GM23338 (cell line): ENCODE measurements at regions not wholly inside any gene's neighbourhood (a gene's known extent, or its start where the extent isn't known, plus 50 kb on each side); places are given as distances from the start of the nearest gene placed in this dataset.

Experiments used
- ATAC-seq: fragments of 200-7000 bp; cut with Tn5 transposase; 3 replicates; pipeline ENCODE4 v1.9.1; 2020
- DNase-seq: peaks from one replicate; pipeline ENCODE4 v3.0.0-alpha.2; 2015; ENCODE audit warnings: low spot score
- H2AFZ ChIP-seq: fragments of 200-600 bp; sonication (generic); 2 replicates; pipeline ENCODE4 v1.8.0; 2016; ENCODE audit warnings: antibody characterized with exemption, mild to moderate bottlenecking, moderate library complexity
- H3F3A ChIP-seq: fragments of 200-600 bp; sonication (generic); replicated peaks from 2 replicates; pipeline ENCODE4 v1.8.0; 2017; ENCODE audit warnings: antibody characterized with exemption, mixed run types, low read depth
- H3K27ac ChIP-seq: fragments of 200-600 bp; sonication (generic); 2 replicates; pipeline ENCODE4 v1.6.1; 2016; ENCODE audit warnings: low read depth
- H3K27me3 ChIP-seq: fragments of 200-600 bp; sonication (generic); 2 replicates; pipeline ENCODE4 v1.8.0; 2016; ENCODE audit warnings: mild to moderate bottlenecking, mixed run types, moderate library complexity; ENCODE audit not compliant: insufficient read depth
- H3K36me3 ChIP-seq: fragments of 200-600 bp; sonication (generic); 2 replicates; pipeline ENCODE4 v1.8.0; 2016; ENCODE audit warnings: mild to moderate bottlenecking; ENCODE audit not compliant: insufficient read depth
- H3K4me1 ChIP-seq: fragments of 200-600 bp; sonication (generic); 2 replicates; pipeline ENCODE4 v1.8.0; 2016; ENCODE audit warnings: mild to moderate bottlenecking, moderate library complexity; ENCODE audit not compliant: insufficient read depth
- H3K4me2 ChIP-seq: fragments of 200-600 bp; sonication (generic); 2 replicates; pipeline ENCODE4 v1.7.1; 2017; ENCODE audit warnings: mixed run types
- H3K4me3 ChIP-seq: fragments of 200-600 bp; sonication (generic); 2 replicates; pipeline ENCODE4 v1.6.1; 2016; ENCODE audit warnings: mixed run types
- H3K79me2 ChIP-seq: fragments of 200-600 bp; sonication (generic); replicated peaks from 2 replicates; pipeline ENCODE4 v1.8.0; 2017; ENCODE audit warnings: mild to moderate bottlenecking; ENCODE audit not compliant: insufficient read depth
- H3K9me2 ChIP-seq: fragments of 200-600 bp; sonication (generic); 2 replicates; pipeline ENCODE4 v1.8.0; 2017; ENCODE audit not compliant: insufficient read depth
- H4K20me1 ChIP-seq: fragments of 200-600 bp; sonication (generic); replicated peaks from 2 replicates; pipeline ENCODE4 v1.8.0; 2017; ENCODE audit warnings: mild to moderate bottlenecking; ENCODE audit not compliant: insufficient read depth
- H3K27ac Mint-ChIP-seq: 2 replicates; pipeline ENCODE4 v1.8.0; 2020; ENCODE audit warnings: inconsistent platforms, mild to moderate bottlenecking, moderate library complexity, mixed read lengths
- H3K27me3 Mint-ChIP-seq: 3 replicates; pipeline ENCODE4 v1.8.0; 2022; ENCODE audit warnings: low read depth, mild to moderate bottlenecking, moderate library complexity, mixed read lengths, inconsistent platforms; ENCODE audit not compliant: insufficient read depth, poor library complexity
- H3K36me3 Mint-ChIP-seq: 3 replicates; pipeline ENCODE4 v1.8.0; 2021; ENCODE audit warnings: low read depth, mild to moderate bottlenecking, inconsistent platforms, moderate library complexity, mixed read lengths
- H3K4me1 Mint-ChIP-seq: 3 replicates; pipeline ENCODE4 v1.8.0; 2020; ENCODE audit warnings: mild to moderate bottlenecking, inconsistent platforms, mixed read lengths
- H3K4me3 Mint-ChIP-seq: 3 replicates; pipeline ENCODE4 v1.8.0; 2021; ENCODE audit warnings: moderate library complexity, mild to moderate bottlenecking, inconsistent platforms, mixed read lengths
- H3K9me3 Mint-ChIP-seq: 3 replicates; pipeline ENCODE4 v1.8.0; 2020; ENCODE audit warnings: moderate library complexity, mild to moderate bottlenecking, inconsistent platforms, mixed read lengths
- CREB1 ChIP-seq: fragments of 250-450 bp; sonication (Bioruptor Pico); IDR thresholded peaks from 2 replicates; pipeline ENCODE4 v1.5.0; 2020; ENCODE audit warnings: low read depth, mild to moderate bottlenecking, moderate library complexity
- EZH2 ChIP-seq: fragments of 200-600 bp; sonication (generic); IDR thresholded peaks from one replicate; pipeline ENCODE4 v1.8.0; 2017; ENCODE audit warnings: antibody characterized with exemption, mild to moderate bottlenecking, low read depth; ENCODE audit not compliant: unreplicated experiment
- EZH2phosphoT487 ChIP-seq: fragments of 200-600 bp; sonication (generic); IDR thresholded peaks from one replicate; pipeline ENCODE4 v1.8.1; 2018; ENCODE audit warnings: antibody characterized with exemption; ENCODE audit not compliant: unreplicated experiment
- JUNB ChIP-seq: IDR thresholded peaks from one replicate; pipeline ENCODE4 v1.6.1; 2016; ENCODE audit warnings: antibody characterized with exemption; ENCODE audit not compliant: unreplicated experiment
- NANOG ChIP-seq: IDR thresholded peaks from 2 replicates; pipeline ENCODE4 v1.6.1; 2016; ENCODE audit warnings: antibody characterized with exemption, borderline replicate concordance
- POLR2AphosphoS5 ChIP-seq: IDR thresholded peaks from 2 replicates; pipeline ENCODE4 v1.6.1; 2016; ENCODE audit warnings: antibody characterized with exemption, low read depth
- STAT1 ChIP-seq: IDR thresholded peaks from one replicate; pipeline ENCODE4 v1.6.1; 2016; ENCODE audit warnings: antibody characterized with exemption; ENCODE audit not compliant: unreplicated experiment
- ZNF114 ChIP-seq: fragments of 250-450 bp; sonication (Bioruptor Pico); IDR thresholded peaks from 2 replicates; pipeline ENCODE4 v1.5.0; 2020; ENCODE audit warnings: mild to moderate bottlenecking, moderate library complexity
- ZNF331 ChIP-seq: fragments of 250-450 bp; sonication (Bioruptor Pico); IDR thresholded peaks from 2 replicates; pipeline ENCODE4 v1.5.0; 2020; ENCODE audit warnings: low read depth, mild to moderate bottlenecking, moderate library complexity
- TF ChIP-seq, protein P1 (sequence below): IDR thresholded peaks from one replicate; pipeline ENCODE4 v1.6.1; 2018; ENCODE audit warnings: antibody characterized with exemption; ENCODE audit not compliant: unreplicated experiment
- TF ChIP-seq, protein P2 (sequence below): fragments of 250-450 bp; sonication (Bioruptor Pico); IDR thresholded peaks from 2 replicates; pipeline ENCODE4 v1.5.0; 2020; ENCODE audit warnings: mild to moderate bottlenecking, moderate library complexity
- TF ChIP-seq, protein P3 (sequence below), 2 experiments: fragments of 200-600 bp in 1 of 2; sonication (generic) in 1 of 2; conservative IDR thresholded peaks; 2 replicates each; pipeline versions ENCODE4 v1.5.1 to v1.6.1; 2016 to 2017; ENCODE audit warnings: antibody characterized with exemption in 2 of 2, low read depth in 2 of 2, mild to moderate bottlenecking in 2 of 2, moderate library complexity in 1 of 2
- TF ChIP-seq, protein P4 (sequence below): IDR thresholded peaks from 2 replicates; pipeline ENCODE4 v1.6.1; 2016; ENCODE audit warnings: antibody characterized with exemption

DNA sequence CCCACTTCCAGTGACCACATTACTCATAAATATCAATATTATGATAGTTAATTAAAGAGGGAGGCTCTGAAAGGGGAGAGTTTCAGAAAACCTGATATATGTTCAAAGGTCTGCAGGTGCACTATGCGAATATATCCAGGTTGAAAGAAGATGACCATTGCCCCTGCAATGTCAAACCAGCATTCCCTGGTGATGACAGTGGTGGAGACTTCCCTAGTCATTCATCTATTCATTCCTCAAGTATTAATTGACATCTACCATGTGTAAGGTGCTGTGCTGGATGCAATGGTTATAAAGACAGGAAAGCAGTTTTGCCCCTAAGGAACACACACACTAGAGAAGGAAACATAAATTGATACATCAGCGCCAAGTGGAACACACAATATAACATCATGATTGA, 588.3 kb upstream of the KCNMB2 start:
- ATAC-seq (no peak), DNase-seq (no peak)
- no peak overlapping the region for H2AFZ ChIP-seq
- no peaks in the 10 kb centered on the region for H3K4me1 ChIP-seq
- TF ChIP-seq CREB1 (CRISPR knock-in tag) (no peak), NANOG (no peak), JUNB (no peak), EZH2phosphoT487 (no peak), POLR2AphosphoS5 (no peak), STAT1 (no peak), EZH2 (no peak), ZNF331 (CRISPR knock-in tag) (no peak), ZNF114 (CRISPR knock-in tag) (no peak)
- TF ChIP-seq, protein P1, sequence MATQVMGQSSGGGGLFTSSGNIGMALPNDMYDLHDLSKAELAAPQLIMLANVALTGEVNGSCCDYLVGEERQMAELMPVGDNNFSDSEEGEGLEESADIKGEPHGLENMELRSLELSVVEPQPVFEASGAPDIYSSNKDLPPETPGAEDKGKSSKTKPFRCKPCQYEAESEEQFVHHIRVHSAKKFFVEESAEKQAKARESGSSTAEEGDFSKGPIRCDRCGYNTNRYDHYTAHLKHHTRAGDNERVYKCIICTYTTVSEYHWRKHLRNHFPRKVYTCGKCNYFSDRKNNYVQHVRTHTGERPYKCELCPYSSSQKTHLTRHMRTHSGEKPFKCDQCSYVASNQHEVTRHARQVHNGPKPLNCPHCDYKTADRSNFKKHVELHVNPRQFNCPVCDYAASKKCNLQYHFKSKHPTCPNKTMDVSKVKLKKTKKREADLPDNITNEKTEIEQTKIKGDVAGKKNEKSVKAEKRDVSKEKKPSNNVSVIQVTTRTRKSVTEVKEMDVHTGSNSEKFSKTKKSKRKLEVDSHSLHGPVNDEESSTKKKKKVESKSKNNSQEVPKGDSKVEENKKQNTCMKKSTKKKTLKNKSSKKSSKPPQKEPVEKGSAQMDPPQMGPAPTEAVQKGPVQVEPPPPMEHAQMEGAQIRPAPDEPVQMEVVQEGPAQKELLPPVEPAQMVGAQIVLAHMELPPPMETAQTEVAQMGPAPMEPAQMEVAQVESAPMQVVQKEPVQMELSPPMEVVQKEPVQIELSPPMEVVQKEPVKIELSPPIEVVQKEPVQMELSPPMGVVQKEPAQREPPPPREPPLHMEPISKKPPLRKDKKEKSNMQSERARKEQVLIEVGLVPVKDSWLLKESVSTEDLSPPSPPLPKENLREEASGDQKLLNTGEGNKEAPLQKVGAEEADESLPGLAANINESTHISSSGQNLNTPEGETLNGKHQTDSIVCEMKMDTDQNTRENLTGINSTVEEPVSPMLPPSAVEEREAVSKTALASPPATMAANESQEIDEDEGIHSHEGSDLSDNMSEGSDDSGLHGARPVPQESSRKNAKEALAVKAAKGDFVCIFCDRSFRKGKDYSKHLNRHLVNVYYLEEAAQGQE, result no peak
- TF ChIP-seq, protein P2, sequence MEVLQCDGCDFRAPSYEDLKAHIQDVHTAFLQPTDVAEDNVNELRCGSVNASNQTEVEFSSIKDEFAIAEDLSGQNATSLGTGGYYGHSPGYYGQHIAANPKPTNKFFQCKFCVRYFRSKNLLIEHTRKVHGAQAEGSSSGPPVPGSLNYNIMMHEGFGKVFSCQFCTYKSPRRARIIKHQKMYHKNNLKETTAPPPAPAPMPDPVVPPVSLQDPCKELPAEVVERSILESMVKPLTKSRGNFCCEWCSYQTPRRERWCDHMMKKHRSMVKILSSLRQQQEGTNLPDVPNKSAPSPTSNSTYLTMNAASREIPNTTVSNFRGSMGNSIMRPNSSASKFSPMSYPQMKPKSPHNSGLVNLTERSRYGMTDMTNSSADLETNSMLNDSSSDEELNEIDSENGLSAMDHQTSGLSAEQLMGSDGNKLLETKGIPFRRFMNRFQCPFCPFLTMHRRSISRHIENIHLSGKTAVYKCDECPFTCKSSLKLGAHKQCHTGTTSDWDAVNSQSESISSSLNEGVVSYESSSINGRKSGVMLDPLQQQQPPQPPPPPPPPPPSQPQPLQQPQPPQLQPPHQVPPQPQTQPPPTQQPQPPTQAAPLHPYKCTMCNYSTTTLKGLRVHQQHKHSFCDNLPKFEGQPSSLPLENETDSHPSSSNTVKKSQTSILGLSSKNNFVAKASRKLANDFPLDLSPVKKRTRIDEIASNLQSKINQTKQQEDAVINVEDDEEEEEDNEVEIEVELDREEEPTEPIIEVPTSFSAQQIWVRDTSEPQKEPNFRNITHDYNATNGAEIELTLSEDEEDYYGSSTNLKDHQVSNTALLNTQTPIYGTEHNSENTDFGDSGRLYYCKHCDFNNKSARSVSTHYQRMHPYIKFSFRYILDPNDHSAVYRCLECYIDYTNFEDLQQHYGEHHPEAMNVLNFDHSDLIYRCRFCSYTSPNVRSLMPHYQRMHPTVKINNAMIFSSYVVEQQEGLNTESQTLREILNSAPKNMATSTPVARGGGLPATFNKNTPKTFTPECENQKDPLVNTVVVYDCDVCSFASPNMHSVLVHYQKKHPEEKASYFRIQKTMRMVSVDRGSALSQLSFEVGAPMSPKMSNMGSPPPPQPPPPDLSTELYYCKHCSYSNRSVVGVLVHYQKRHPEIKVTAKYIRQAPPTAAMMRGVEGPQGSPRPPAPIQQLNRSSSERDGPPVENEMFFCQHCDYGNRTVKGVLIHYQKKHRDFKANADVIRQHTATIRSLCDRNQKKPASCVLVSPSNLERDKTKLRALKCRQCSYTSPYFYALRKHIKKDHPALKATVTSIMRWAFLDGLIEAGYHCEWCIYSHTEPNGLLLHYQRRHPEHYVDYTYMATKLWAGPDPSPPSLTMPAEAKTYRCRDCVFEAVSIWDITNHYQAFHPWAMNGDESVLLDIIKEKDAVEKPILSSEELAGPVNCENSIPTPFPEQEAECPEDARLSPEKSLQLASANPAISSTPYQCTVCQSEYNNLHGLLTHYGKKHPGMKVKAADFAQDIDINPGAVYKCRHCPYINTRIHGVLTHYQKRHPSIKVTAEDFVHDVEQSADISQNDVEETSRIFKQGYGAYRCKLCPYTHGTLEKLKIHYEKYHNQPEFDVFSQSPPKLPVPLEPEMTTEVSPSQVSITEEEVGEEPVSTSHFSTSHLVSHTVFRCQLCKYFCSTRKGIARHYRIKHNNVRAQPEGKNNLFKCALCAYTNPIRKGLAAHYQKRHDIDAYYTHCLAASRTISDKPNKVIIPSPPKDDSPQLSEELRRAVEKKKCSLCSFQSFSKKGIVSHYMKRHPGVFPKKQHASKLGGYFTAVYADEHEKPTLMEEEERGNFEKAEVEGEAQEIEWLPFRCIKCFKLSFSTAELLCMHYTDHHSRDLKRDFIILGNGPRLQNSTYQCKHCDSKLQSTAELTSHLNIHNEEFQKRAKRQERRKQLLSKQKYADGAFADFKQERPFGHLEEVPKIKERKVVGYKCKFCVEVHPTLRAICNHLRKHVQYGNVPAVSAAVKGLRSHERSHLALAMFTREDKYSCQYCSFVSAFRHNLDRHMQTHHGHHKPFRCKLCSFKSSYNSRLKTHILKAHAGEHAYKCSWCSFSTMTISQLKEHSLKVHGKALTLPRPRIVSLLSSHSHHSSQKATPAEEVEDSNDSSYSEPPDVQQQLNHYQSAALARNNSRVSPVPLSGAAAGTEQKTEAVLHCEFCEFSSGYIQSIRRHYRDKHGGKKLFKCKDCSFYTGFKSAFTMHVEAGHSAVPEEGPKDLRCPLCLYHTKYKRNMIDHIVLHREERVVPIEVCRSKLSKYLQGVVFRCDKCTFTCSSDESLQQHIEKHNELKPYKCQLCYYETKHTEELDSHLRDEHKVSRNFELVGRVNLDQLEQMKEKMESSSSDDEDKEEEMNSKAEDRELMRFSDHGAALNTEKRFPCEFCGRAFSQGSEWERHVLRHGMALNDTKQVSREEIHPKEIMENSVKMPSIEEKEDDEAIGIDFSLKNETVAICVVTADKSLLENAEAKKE (CRISPR knock-in tag), result no peak
- TF ChIP-seq, protein P3, sequence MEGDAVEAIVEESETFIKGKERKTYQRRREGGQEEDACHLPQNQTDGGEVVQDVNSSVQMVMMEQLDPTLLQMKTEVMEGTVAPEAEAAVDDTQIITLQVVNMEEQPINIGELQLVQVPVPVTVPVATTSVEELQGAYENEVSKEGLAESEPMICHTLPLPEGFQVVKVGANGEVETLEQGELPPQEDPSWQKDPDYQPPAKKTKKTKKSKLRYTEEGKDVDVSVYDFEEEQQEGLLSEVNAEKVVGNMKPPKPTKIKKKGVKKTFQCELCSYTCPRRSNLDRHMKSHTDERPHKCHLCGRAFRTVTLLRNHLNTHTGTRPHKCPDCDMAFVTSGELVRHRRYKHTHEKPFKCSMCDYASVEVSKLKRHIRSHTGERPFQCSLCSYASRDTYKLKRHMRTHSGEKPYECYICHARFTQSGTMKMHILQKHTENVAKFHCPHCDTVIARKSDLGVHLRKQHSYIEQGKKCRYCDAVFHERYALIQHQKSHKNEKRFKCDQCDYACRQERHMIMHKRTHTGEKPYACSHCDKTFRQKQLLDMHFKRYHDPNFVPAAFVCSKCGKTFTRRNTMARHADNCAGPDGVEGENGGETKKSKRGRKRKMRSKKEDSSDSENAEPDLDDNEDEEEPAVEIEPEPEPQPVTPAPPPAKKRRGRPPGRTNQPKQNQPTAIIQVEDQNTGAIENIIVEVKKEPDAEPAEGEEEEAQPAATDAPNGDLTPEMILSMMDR (conservative IDR thresholded peaks at IDR 0.05; ENCODE audit: low read depth in 2 of 2), result no peak
- TF ChIP-seq, protein P4, sequence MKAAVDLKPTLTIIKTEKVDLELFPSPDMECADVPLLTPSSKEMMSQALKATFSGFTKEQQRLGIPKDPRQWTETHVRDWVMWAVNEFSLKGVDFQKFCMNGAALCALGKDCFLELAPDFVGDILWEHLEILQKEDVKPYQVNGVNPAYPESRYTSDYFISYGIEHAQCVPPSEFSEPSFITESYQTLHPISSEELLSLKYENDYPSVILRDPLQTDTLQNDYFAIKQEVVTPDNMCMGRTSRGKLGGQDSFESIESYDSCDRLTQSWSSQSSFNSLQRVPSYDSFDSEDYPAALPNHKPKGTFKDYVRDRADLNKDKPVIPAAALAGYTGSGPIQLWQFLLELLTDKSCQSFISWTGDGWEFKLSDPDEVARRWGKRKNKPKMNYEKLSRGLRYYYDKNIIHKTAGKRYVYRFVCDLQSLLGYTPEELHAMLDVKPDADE, result no peak
- no peak overlapping the region for H3K4me2 ChIP-seq
- Mint-ChIP-seq H3K27me3 (peaks cover 2% of the 10 kb centered on the region), H3K9me3 (no peaks in the 10 kb centered on the region), H3K4me1 (no peaks in the 10 kb centered on the region), H3K27ac (no peak overlapping the region), H3K36me3 (no peaks in the 10 kb centered on the region), H3K4me3 (no peak overlapping the region)
- H4K20me1 ChIP-seq, result no peaks in the 10 kb centered on the region
- H3K9me2 ChIP-seq, result no peaks in the 10 kb centered on the region; the same call in 1 of the 2 replicates
- no peaks in the 10 kb centered on the region for H3F3A ChIP-seq
- H3K4me3 ChIP-seq, result no peak overlapping the region
- H3K27me3 ChIP-seq, result no peaks in the 10 kb centered on the region
- H3K36me3 ChIP-seq, result no peaks in the 10 kb centered on the region
- no peak overlapping the region for H3K27ac ChIP-seq
- no peaks in the 10 kb centered on the region for H3K79me2 ChIP-seq
